Mammary epithelial cell (primary cell): ENCODE measurements at regions not wholly inside any gene's neighbourhood (a gene's known extent, or its start where the extent isn't known, plus 50 kb on each side); places are given as distances from the start of the nearest gene placed in this dataset.

Experiments used
- EZH2 ChIP-seq: IDR thresholded peaks from 2 replicates; pipeline ENCODE4 v1.6.1; 2012; ENCODE audit warnings: low read length, inconsistent platforms, borderline replicate concordance
- TF ChIP-seq, protein P1 (sequence below), 2 donors: IDR thresholded peaks in 1 of 2; conservative IDR thresholded peaks in 1 of 2; 2 replicates each; pipeline ENCODE4 v1.5.1; 2011 to 2012; ENCODE audit warnings: inconsistent platforms in 2 of 2, low read length in 2 of 2, mild to moderate bottlenecking in 2 of 2, control low read depth in 1 of 2, low read depth in 1 of 2; ENCODE audit not compliant: insufficient read depth in 1 of 2; ENCODE audit errors: extremely low read depth in 1 of 2

DNA sequence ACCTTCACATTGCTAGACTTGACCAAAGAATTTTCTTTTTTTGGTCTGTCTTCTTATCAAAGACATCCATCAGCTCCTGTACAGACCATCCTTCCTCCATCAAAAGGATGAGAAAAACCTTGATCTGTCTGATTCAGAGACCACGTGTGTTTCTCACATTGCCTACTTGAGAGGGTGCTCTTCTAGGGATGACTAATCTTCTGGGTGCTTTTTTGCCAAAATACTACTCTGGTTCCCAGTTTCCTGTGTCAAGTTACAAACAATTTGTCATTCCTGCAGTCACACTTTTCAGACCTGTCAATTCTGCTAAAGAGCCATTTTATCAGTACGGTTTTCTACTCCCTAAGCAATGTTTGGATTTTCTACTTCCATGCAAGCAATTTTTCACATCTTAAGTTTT is 492.2 kb downstream of the CDH11 start:
- TF ChIP-seq, protein P1, sequence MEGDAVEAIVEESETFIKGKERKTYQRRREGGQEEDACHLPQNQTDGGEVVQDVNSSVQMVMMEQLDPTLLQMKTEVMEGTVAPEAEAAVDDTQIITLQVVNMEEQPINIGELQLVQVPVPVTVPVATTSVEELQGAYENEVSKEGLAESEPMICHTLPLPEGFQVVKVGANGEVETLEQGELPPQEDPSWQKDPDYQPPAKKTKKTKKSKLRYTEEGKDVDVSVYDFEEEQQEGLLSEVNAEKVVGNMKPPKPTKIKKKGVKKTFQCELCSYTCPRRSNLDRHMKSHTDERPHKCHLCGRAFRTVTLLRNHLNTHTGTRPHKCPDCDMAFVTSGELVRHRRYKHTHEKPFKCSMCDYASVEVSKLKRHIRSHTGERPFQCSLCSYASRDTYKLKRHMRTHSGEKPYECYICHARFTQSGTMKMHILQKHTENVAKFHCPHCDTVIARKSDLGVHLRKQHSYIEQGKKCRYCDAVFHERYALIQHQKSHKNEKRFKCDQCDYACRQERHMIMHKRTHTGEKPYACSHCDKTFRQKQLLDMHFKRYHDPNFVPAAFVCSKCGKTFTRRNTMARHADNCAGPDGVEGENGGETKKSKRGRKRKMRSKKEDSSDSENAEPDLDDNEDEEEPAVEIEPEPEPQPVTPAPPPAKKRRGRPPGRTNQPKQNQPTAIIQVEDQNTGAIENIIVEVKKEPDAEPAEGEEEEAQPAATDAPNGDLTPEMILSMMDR (conservative IDR thresholded peaks at IDR 0.05 in 1 of 2, IDR thresholded peaks at IDR 0.05 in 1 of 2; ENCODE audit: extremely low read depth in 1 of 2, insufficient read depth in 1 of 2, low read depth in 1 of 2, low read length in 2 of 2) = no peak
- TF ChIP-seq EZH2 = no peak
